Myocyte (in vitro differentiated cells): ENCODE measurements at regions not wholly inside any gene's neighbourhood (a gene's known extent, or its start where the extent isn't known, plus 50 kb on each side); places are given as distances from the start of the nearest gene placed in this dataset.
"Not testable (repeated sequence)": the region's sequence is repeated elsewhere in the genome, so short reads cannot be mapped to it uniquely, and the experiment has no call there.

ENCODE experiments used
- DNase-seq: peaks from one replicate; pipeline ENCODE4 v3.0.0-alpha.2; 2012; ENCODE audit warnings: low read depth

- DNase-seq: no peak
Observed at GRCh38 chr1:204780630-204781029, 90.0 kb upstream of the NFASC start.

- no peak for DNase-seq
Observed at GRCh38 chr1:204782118-204782700, 88.5 kb upstream of the NFASC start.

- DNase-seq: not testable (repeated sequence)
Observed at GRCh38 chr1:204785023-204785422, 85.6 kb upstream of the NFASC start.

GRCh38 chr1:204788470-204788869, 82.2 kb upstream of the NFASC start:
- DNase-seq: no peak

GRCh38 chr1:204791453-204792353, 79.0 kb upstream of the NFASC start:
- peak; percentile 38 for DNase-seq

GRCh38 chr1:204792354-204792692, 78.3 kb upstream of the NFASC start:
- DNase-seq: no peak

GRCh38 chr1:204793259-204793914, 77.3 kb upstream of the NFASC start:
- DNase-seq: no peak

GRCh38 chr1:204796886-204797285, 73.8 kb upstream of the NFASC start:
- not testable (repeated sequence) for DNase-seq

- DNase-seq: no peak
Observed at GRCh38 chr1:204797401-204797800, 73.3 kb upstream of the NFASC start.

GRCh38 chr1:204799630-204800029, 71.0 kb upstream of the NFASC start:
- DNase-seq: no peak

GRCh38 chr1:204801211-204801610, 69.5 kb upstream of the NFASC start:
- DNase-seq: no peak

- no peak for DNase-seq
Observed at GRCh38 chr1:204802401-204803175, 68.1 kb upstream of the NFASC start.

- DNase-seq: no peak
Observed at GRCh38 chr1:204803607-204804006, 67.1 kb upstream of the NFASC start.

GRCh38 chr1:204806943-204807687, 63.5 kb upstream of the NFASC start:
- peak; percentile 81 for DNase-seq

- DNase-seq: no peak
Observed at GRCh38 chr1:204809488-204809887, 61.2 kb upstream of the NFASC start.

GRCh38 chr1:204812842-204813241, 57.8 kb upstream of the NFASC start:
- DNase-seq: no peak

- DNase-seq: no peak
Observed at GRCh38 chr1:204813522-204813921, 57.1 kb upstream of the NFASC start.

- DNase-seq: no peak
Observed at GRCh38 chr1:204814166-204814884, 56.3 kb upstream of the NFASC start.

- DNase-seq: no peak
Observed at GRCh38 chr1:204817341-204817740, 53.3 kb upstream of the NFASC start.

GRCh38 chr1:204818998-204819397, 51.7 kb upstream of the NFASC start:
- DNase-seq: no peak
